Heart right ventricle (tissue), 16 donors: ENCODE measurements at regions not wholly inside any gene's neighbourhood (a gene's known extent, or its start where the extent isn't known, plus 50 kb on each side); places are given as distances from the start of the nearest gene placed in this dataset.
A peak's percentile ranks its signal among the peaks of the same experiment; 100 is the strongest.

Experiments
- ATAC-seq, 8 donors: fragments of 200-7000 bp; cut with Tn5 transposase; one replicate each; pipeline ENCODE4 v1.9.1; 2020; ENCODE audit warnings: mild to moderate bottlenecking in 8 of 8, moderate library complexity in 8 of 8, moderate number of reproducible peaks in 1 of 8
- DNase-seq, 2 donors: peaks; one replicate each; pipeline ENCODE4 v3.0.0-alpha.2; 2020
- H3K27ac ChIP-seq, 10 donors: fragments of 200-600 bp; sonication (generic) in 2 of 10; one replicate each; pipeline versions ENCODE4 v1.5.0 to v1.8.0; 2020 to 2022; ENCODE audit warnings: mild to moderate bottlenecking in 3 of 10
- H3K27me3 ChIP-seq, 7 donors: fragments of 200-600 bp; one replicate each; pipeline ENCODE4 v1.8.0; 2021 to 2022; ENCODE audit warnings: mild to moderate bottlenecking in 2 of 7
- H3K36me3 ChIP-seq, 9 donors: fragments of 200-600 bp; sonication (generic) in 1 of 9; one replicate each; pipeline versions ENCODE4 v1.5.0 to v1.8.0; 2020 to 2022; ENCODE audit warnings: mild to moderate bottlenecking in 2 of 9
- H3K4me1 ChIP-seq, 9 donors: fragments of 200-600 bp; sonication (generic) in 1 of 9; one replicate each; pipeline versions ENCODE4 v1.5.0 to v1.8.0; 2020 to 2022; ENCODE audit warnings: mild to moderate bottlenecking in 4 of 9
- H3K4me3 ChIP-seq, 10 donors: fragments of 200-600 bp; sonication (generic) in 2 of 10; one replicate each; pipeline versions ENCODE4 v1.5.0 to v1.8.0; 2020 to 2022; ENCODE audit warnings: mild to moderate bottlenecking in 7 of 10, moderate library complexity in 2 of 10
- H3K9me3 ChIP-seq, 11 donors: fragments of 200-600 bp in 10 of 11; sonication (generic) in 2 of 11; one replicate each; pipeline versions ENCODE4 v1.5.0 to v1.8.0; 2013 to 2022; ENCODE audit warnings: mild to moderate bottlenecking in 2 of 11, control low read depth in 1 of 11, moderate library complexity in 1 of 11
- CTCF ChIP-seq, 9 donors: fragments of 200-600 bp; sonication (generic) in 2 of 9; IDR thresholded peaks; one replicate each; pipeline versions ENCODE4 v1.5.0 to v1.8.0; 2021 to 2022; ENCODE audit warnings: antibody characterized with exemption in 9 of 9, mild to moderate bottlenecking in 5 of 9, moderate library complexity in 1 of 9
- WGBS, 2 donors: extraction: QIAGEN DNeasy Blood & Tissue Kit; methylation state at CpG; one replicate each; pipeline ENCODE4 v1.1.7; 2013; ENCODE audit warnings: inconsistent platforms in 1 of 2; 5-methylcytosine and 5-hydroxymethylcytosine counted together
- intact Hi-C, 10 donors: fragments of 100-400 bp; cut with DNase I; formaldehyde crosslinking; loops; one replicate each; pipeline versions ENCODE4 v1.11.1 to v1.14.2; 2022
- donor health status: Arrhythmogenic right ventricular cardiomyopathy.
- donor health status: ischemic (EF 13 %, LVEDD 7.1; RV severe dilation, severe dysfunction).
- donor health status: healthy with polysubstance abuse.
- donor health status: DM: no; HTN: yes; CAD: no.
- donor health status: DM: no; HTN: no; CAD: no.
- donor health status: ischemic (EF 25% LVEDD 6.9; RV normal size, moderate dysfunction).
- donor health status: ischemic (EF 25% LVEDD 5.7; RV mildly dilated, moderate dysfunction).
- donor health status: healthy.
- donor health status: DM: yes; HTN: yes; CAD: no.
- donor health status: Ischemic cardiomyopathy.
- donor health status: ischemic (EF 35%, LVEDD 5.7; RV mildly dilated, moderate dysfunction).
- donor health status: nonischemic (EF 11% LVEDD 7.7; RV severe dilation, severe dysfunction).
- donor health status: DM: yes; HTN: yes; CAD: no.
- donor health status: PGD.
- donor health status: ischemic (EF 29% LVEDD 5.4; RV normal size, mild dysfunction).
- donor health status: nonischemic (EF 23%, LVEDD 6.1; RV moderate dilation, normal function).

- Histone ChIP-seq H3K27me3 (no peaks in the 10 kb centered on the region), H3K4me3 (no peak overlapping the region), H3K9me3 (no peaks in the 10 kb centered on the region), H3K27ac (no peak overlapping the region), H3K4me1 (peaks cover 0 to 41% (median 0%) of the 10 kb centered on the region in 9 donors), H3K36me3 (no peaks in the 10 kb centered on the region)
- intact Hi-C loops = loop anchor here in 1 of 10 donors (5.0 kb wide), 1 partner anchor 78 kb away; no protein-coding TSS in a partner anchor
- no peak for DNase-seq
- 80% methylated on average over 26 of the region's 26 CpGs for WGBS, 2 donors
- TF ChIP-seq CTCF (IDR thresholded peaks at IDR 0.05) = no peak
- peak in 2 of 8 donors; percentile 50 to 66 for ATAC-seq
Measured at GRCh38 chr2:8424997-8425900, 256.6 kb upstream of the ID2 start.

GRCh38 chr2:8426550-8426949 is 255.3 kb upstream of the ID2 start:
- Histone ChIP-seq H3K9me3 (no peaks in the 10 kb centered on the region), H3K4me1 (peaks cover 0 to 39% (median 0%) of the 10 kb centered on the region in 9 donors), H3K27me3 (no peaks in the 10 kb centered on the region), H3K27ac (peak overlapping the region in 2 of 10 donors; percentile 15 to 24), H3K4me3 (no peak overlapping the region), H3K36me3 (no peaks in the 10 kb centered on the region)
- peak in 3 of 8 donors; percentile 38 to 82 (median 71) for ATAC-seq
- DNase-seq = no peak
- intact Hi-C loops = no loop called here
- TF ChIP-seq CTCF (IDR thresholded peaks at IDR 0.05) = no peak
- 54 to 71% methylated on average over 10 of the region's 10 CpGs for WGBS, 2 donors

- no peaks in the 10 kb centered on the region for H3K27me3 ChIP-seq
- TF ChIP-seq CTCF (IDR thresholded peaks at IDR 0.05) = no peak
- no peaks in the 10 kb centered on the region for H3K9me3 ChIP-seq
- H3K27ac ChIP-seq = peak overlapping the region in 3 of 10 donors; percentile 15 to 24 (median 24)
- ATAC-seq = no peak
- intact Hi-C loops = no loop called here
- WGBS, 2 donors = 91 to 93% methylated on average over 4 of the region's 4 CpGs
- peaks cover 0 to 35% (median 0%) of the 10 kb centered on the region in 9 donors for H3K4me1 ChIP-seq
- H3K36me3 ChIP-seq = no peaks in the 10 kb centered on the region
- no peak overlapping the region for H3K4me3 ChIP-seq
- DNase-seq = no peak
Measured at GRCh38 chr2:8427211-8427610, 254.6 kb upstream of the ID2 start.

GRCh38 chr2:8430628-8431027 is 251.2 kb upstream of the ID2 start:
- ATAC-seq (no peak), DNase-seq (no peak)
- H3K4me3 ChIP-seq = no peak overlapping the region
- intact Hi-C loops = no loop called here
- no peaks in the 10 kb centered on the region for H3K27me3 ChIP-seq
- H3K9me3 ChIP-seq = no peaks in the 10 kb centered on the region
- 97% methylated on average over 4 of the region's 4 CpGs for WGBS, 2 donors
- peaks cover 0 to 48% (median 0%) of the 10 kb centered on the region in 9 donors for H3K4me1 ChIP-seq
- H3K36me3 ChIP-seq = no peaks in the 10 kb centered on the region
- no peak for TF ChIP-seq CTCF (IDR thresholded peaks at IDR 0.05)
- H3K27ac ChIP-seq = no peak overlapping the region
